Endodermal cell (in vitro differentiated cells): ENCODE measurements at regions not wholly inside any gene's neighbourhood (a gene's known extent, or its start where the extent isn't known, plus 50 kb on each side); places are given as distances from the start of the nearest gene placed in this dataset.

Source experiments
- DNase-seq: peaks from one replicate; pipeline ENCODE4 v3.0.0-alpha.2; 2017
- H3K27ac ChIP-seq: 2 replicates; pipeline ENCODE4 v1.5.1; 2013; ENCODE audit warnings: mild to moderate bottlenecking, low read depth, low read length, moderate library complexity
- H3K27me3 ChIP-seq: 2 replicates; pipeline ENCODE4 v1.6.1; 2013; ENCODE audit warnings: mild to moderate bottlenecking, low read length, moderate library complexity; ENCODE audit not compliant: insufficient read depth, control insufficient read depth, poor library complexity, severe bottlenecking
- H3K36me3 ChIP-seq: 2 replicates; pipeline ENCODE4 v1.7.0; 2013; ENCODE audit warnings: mild to moderate bottlenecking, low read length, moderate library complexity; ENCODE audit not compliant: control insufficient read depth, insufficient read depth
- H3K4me1 ChIP-seq: one replicate; pipeline ENCODE4 v1.7.0; 2013; ENCODE audit warnings: low read length; ENCODE audit not compliant: control insufficient read depth, insufficient read depth
- H3K4me3 ChIP-seq: 2 replicates; pipeline ENCODE4 v1.5.1; 2013; ENCODE audit warnings: mild to moderate bottlenecking, low read length, moderate library complexity
- H3K9ac ChIP-seq: 2 replicates; pipeline ENCODE4 v1.6.1; 2013; ENCODE audit warnings: mild to moderate bottlenecking, low read length, moderate library complexity; ENCODE audit not compliant: poor library complexity, severe bottlenecking; ENCODE audit errors: extremely low read depth
- H3K9me3 ChIP-seq: 2 replicates; pipeline ENCODE4 v1.6.1; 2013; ENCODE audit warnings: mild to moderate bottlenecking, low read length, moderate library complexity; ENCODE audit not compliant: control insufficient read depth
- H3K27ac Mint-ChIP-seq: 2 replicates; pipeline ENCODE4 v1.8.0; 2020; ENCODE audit warnings: mixed read lengths
- H3K27me3 Mint-ChIP-seq: 2 replicates; pipeline ENCODE4 v1.8.0; 2021; ENCODE audit warnings: mild to moderate bottlenecking, mixed read lengths; ENCODE audit not compliant: insufficient read depth
- H3K36me3 Mint-ChIP-seq: 2 replicates; pipeline ENCODE4 v1.8.0; 2020; ENCODE audit warnings: low read depth, mixed read lengths
- H3K4me1 Mint-ChIP-seq: 2 replicates; pipeline ENCODE4 v1.8.0; 2020; ENCODE audit warnings: mixed read lengths
- H3K4me3 Mint-ChIP-seq: 2 replicates; pipeline ENCODE4 v1.8.0; 2020; ENCODE audit warnings: mild to moderate bottlenecking, moderate library complexity, mixed read lengths
- H3K9me3 Mint-ChIP-seq: 2 replicates; pipeline ENCODE4 v1.8.0; 2020; ENCODE audit warnings: mild to moderate bottlenecking, mixed read lengths
- WGBS, 2 experiments: methylation state at CpG; one replicate each; pipeline versions ENCODE4 v1.1.5 to v1.1.7; 2013; ENCODE audit warnings: missing lambda C conversion rate in 2 of 2, mixed read lengths in 1 of 2; ENCODE audit not compliant: insufficient coverage in 1 of 2, insufficient read length in 1 of 2; 5-methylcytosine and 5-hydroxymethylcytosine counted together
- TF ChIP-seq, protein P1 (sequence below): fragments of 200-600 bp; sonication (generic); conservative IDR thresholded peaks from 2 replicates; pipeline ENCODE4 v1.5.0; 2021; ENCODE audit warnings: antibody characterized with exemption, mild to moderate bottlenecking

DNA sequence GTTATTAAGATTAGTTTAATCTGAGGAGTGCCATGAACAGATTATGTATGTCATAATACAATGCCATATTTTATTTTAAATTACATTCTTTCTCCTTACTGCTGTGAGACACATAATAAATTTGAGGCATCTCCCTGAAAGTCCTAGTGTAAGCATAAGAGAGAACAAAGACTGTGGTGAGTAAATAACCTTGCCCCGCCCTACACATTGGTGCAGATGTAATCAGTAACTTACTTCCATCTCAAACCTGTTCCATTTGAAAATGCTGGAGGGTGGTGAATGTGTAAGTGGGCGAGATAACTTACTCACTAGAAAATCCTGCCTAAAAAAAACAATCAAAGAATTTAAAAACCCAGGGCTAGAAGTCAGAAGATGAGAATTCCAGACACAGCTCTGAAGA lies 338.1 kb upstream of the SLIT2 start:
- DNase-seq: no peak
- H3K4me3 ChIP-seq: no peak overlapping the region
- Mint-ChIP-seq H3K4me3 (no peak overlapping the region), H3K27ac (no peak overlapping the region), H3K36me3 (no peaks in the 10 kb centered on the region), H3K9me3 (peaks cover 16% of the 10 kb centered on the region), H3K27me3 (no peaks in the 10 kb centered on the region), H3K4me1 (no peaks in the 10 kb centered on the region)
- no peaks in the 10 kb centered on the region for H3K36me3 ChIP-seq
- no peak overlapping the region for H3K9ac ChIP-seq
- no peaks in the 10 kb centered on the region for H3K4me1 ChIP-seq
- TF ChIP-seq, protein P1, sequence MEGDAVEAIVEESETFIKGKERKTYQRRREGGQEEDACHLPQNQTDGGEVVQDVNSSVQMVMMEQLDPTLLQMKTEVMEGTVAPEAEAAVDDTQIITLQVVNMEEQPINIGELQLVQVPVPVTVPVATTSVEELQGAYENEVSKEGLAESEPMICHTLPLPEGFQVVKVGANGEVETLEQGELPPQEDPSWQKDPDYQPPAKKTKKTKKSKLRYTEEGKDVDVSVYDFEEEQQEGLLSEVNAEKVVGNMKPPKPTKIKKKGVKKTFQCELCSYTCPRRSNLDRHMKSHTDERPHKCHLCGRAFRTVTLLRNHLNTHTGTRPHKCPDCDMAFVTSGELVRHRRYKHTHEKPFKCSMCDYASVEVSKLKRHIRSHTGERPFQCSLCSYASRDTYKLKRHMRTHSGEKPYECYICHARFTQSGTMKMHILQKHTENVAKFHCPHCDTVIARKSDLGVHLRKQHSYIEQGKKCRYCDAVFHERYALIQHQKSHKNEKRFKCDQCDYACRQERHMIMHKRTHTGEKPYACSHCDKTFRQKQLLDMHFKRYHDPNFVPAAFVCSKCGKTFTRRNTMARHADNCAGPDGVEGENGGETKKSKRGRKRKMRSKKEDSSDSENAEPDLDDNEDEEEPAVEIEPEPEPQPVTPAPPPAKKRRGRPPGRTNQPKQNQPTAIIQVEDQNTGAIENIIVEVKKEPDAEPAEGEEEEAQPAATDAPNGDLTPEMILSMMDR: no peak
- no peaks in the 10 kb centered on the region for H3K27me3 ChIP-seq
- H3K27ac ChIP-seq: no peak overlapping the region
- 89% methylated on average over 1 of the region's 2 CpGs; no CpG with 5 or more reads in 1 of the 2 experiments for WGBS, 2 experiments
- no peaks in the 10 kb centered on the region for H3K9me3 ChIP-seq

DNA sequence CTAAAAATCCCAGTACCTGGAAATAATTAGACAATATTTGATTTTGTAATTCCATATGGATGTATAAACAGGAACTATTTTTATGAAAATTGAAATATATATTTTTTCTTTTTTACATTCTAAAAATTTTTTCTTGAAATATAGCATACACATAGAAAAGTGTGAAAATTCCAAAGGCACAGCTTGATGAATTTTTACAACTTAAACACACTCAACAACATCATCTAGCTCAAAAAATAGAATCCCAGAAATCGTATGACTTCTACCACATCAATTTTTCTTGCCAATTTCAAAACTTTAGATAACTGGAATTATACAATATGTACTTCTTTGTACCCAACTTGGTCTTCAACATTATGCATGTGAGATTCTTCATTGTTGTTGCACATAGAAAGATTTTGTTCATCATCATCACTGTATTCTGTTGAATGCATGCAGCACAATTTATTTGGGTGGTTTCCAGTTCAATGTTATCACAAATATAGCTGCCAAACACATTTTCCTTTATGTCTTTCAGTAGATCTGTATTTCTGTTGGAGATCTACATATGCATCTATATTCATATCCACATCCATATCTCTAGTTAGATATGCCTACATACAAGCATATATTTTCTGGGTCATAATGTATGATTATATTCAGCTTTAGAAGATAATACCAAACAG lies 340.7 kb upstream of the SLIT2 start:
- Mint-ChIP-seq H3K36me3 (no peaks in the 10 kb centered on the region), H3K4me3 (no peak overlapping the region), H3K27me3 (no peaks in the 10 kb centered on the region), H3K27ac (no peak overlapping the region), H3K4me1 (no peaks in the 10 kb centered on the region), H3K9me3 (no peaks in the 10 kb centered on the region)
- Histone ChIP-seq H3K9ac (no peak overlapping the region), H3K36me3 (no peaks in the 10 kb centered on the region), H3K4me1 (no peaks in the 10 kb centered on the region), H3K9me3 (no peaks in the 10 kb centered on the region), H3K4me3 (no peak overlapping the region), H3K27ac (no peak overlapping the region), H3K27me3 (no peaks in the 10 kb centered on the region)
- 88 to 100% methylated on average over 1 of the region's 1 CpG for WGBS, 2 experiments
- no peak for DNase-seq
- TF ChIP-seq, protein P1: no peak

DNA sequence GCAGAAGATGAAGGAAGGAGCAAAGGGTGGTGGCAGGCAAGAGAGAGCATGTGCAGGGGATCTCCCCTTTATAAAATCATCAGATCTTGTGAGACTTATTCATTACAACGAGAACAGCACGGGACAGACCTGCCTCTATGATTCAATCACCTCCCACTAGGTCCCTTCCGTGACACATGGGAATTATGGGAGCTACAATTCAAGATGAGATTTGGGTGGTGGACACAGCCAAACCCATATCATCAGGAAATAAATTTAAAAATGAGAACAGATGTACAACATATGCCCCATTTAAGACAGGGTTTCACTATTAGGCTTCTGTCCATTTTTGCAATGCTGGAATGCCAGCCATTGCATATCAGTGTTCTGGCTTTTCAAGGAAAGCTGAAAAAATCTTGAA lies 346.7 kb upstream of the SLIT2 start:
- H3K36me3 Mint-ChIP-seq: no peaks in the 10 kb centered on the region
- Histone ChIP-seq H3K9me3 (no peaks in the 10 kb centered on the region), H3K36me3 (no peaks in the 10 kb centered on the region), H3K9ac (no peak overlapping the region), H3K27ac (no peak overlapping the region), H3K4me1 (no peaks in the 10 kb centered on the region), H3K4me3 (no peak overlapping the region), H3K27me3 (no peaks in the 10 kb centered on the region)
- no peaks in the 10 kb centered on the region for H3K9me3 Mint-ChIP-seq
- 96 to 100% methylated on average over 1 to 3 of the region's 3 CpGs for WGBS, 2 experiments
- TF ChIP-seq, protein P1: no peak
- H3K4me3 Mint-ChIP-seq: no peak overlapping the region
- no peaks in the 10 kb centered on the region for H3K4me1 Mint-ChIP-seq
- no peak for DNase-seq
- no peaks in the 10 kb centered on the region for H3K27me3 Mint-ChIP-seq
- no peak overlapping the region for H3K27ac Mint-ChIP-seq
